HCT116 (cell line): ENCODE measurements at regions not wholly inside any gene's neighbourhood (a gene's known extent, or its start where the extent isn't known, plus 50 kb on each side); places are given as distances from the start of the nearest gene placed in this dataset.

Experiments used
- POLR2A ChIP-seq: IDR thresholded peaks from 2 replicates; pipeline ENCODE4 v1.7.0; 2011; ENCODE audit warnings: borderline replicate concordance; ENCODE audit not compliant: insufficient read depth, insufficient read length; ENCODE audit errors: extremely low read depth
- TF ChIP-seq, protein P1 (sequence below), 3 experiments: fragments of 200-600 bp in 1 of 3; sonication (generic) in 1 of 3; IDR thresholded peaks in 2 of 3; conservative IDR thresholded peaks in 1 of 3; 2 replicates each; pipeline ENCODE4 v1.5.1; 2012 to 2017; ENCODE audit warnings: low read depth in 2 of 3, low read length in 2 of 3, antibody characterized with exemption in 1 of 3, borderline replicate concordance in 1 of 3, control low read depth in 1 of 3, mild to moderate bottlenecking in 1 of 3, mixed read lengths in 1 of 3, mixed run types in 1 of 3, moderate library complexity in 1 of 3; ENCODE audit not compliant: insufficient read depth in 1 of 3

DNA sequence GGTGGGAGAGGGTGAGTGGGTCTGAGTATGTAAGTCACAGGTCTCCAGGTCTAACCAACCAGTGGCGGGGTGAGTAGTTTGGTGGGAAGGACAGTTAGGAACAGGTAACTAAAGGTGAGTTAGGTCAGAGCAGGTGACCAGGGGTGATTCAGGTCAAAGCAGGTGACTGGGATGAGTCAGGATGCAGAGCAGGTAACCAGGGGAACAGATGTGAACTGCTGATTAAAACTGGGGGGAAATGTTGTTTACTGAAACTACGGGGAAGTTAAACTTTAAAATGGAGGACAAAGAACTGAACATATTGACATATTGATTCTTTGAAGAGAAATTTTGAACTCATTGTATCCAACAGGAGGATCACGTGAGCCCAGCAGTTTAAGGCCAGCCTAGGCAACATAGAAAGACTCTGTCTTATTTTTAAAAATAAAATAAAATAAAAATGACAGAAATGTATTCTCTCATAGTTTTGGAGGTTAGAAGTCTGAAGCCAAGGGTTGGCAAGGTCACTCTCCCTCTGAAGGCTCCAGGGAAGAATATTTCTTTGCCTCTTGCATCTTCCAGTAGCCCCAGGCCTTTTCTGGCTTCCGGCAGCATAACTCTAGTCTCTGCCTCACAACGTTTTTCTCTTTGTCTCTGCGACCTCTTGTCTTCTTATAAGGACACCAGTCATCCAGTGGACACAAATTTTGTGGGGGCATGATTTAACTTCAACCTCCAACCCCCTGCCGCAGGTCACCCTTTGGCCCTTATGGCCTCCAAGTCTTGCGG lies 64.3 kb upstream of the TINAGL1 start:
- TF ChIP-seq, protein P1, sequence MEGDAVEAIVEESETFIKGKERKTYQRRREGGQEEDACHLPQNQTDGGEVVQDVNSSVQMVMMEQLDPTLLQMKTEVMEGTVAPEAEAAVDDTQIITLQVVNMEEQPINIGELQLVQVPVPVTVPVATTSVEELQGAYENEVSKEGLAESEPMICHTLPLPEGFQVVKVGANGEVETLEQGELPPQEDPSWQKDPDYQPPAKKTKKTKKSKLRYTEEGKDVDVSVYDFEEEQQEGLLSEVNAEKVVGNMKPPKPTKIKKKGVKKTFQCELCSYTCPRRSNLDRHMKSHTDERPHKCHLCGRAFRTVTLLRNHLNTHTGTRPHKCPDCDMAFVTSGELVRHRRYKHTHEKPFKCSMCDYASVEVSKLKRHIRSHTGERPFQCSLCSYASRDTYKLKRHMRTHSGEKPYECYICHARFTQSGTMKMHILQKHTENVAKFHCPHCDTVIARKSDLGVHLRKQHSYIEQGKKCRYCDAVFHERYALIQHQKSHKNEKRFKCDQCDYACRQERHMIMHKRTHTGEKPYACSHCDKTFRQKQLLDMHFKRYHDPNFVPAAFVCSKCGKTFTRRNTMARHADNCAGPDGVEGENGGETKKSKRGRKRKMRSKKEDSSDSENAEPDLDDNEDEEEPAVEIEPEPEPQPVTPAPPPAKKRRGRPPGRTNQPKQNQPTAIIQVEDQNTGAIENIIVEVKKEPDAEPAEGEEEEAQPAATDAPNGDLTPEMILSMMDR (IDR thresholded peaks at IDR 0.05 in 2 of 3, conservative IDR thresholded peaks at IDR 0.05 in 1 of 3; ENCODE audit: borderline replicate concordance in 1 of 3, insufficient read depth in 1 of 3, low read depth in 2 of 3, low read length in 2 of 3), result no peak
- no peak for TF ChIP-seq POLR2A
